Astrocyte (in vitro differentiated cells and primary cell): ENCODE measurements at regions not wholly inside any gene's neighbourhood (a gene's known extent, or its start where the extent isn't known, plus 50 kb on each side); places are given as distances from the start of the nearest gene placed in this dataset.

Source experiments
- DNase-seq: peaks from one replicate; pipeline ENCODE4 v3.0.0-alpha.2; 2010; ENCODE audit warnings: low read depth
- FAIRE-seq: peaks from 2 replicates; lab custom pipeline; 2011; peaks lifted over from hg19 to GRCh38; lab: Jason Lieb, UNC
- H2AFZ ChIP-seq: 2 replicates; pipeline ENCODE4 v1.6.0; 2012; ENCODE audit warnings: low read depth, low read length, inconsistent platforms
- H3K27ac ChIP-seq: 2 replicates; pipeline ENCODE4 v1.5.1; 2011; ENCODE audit warnings: low read depth, low read length, inconsistent platforms
- H3K27me3 ChIP-seq: 2 replicates; pipeline ENCODE4 v1.6.0; 2011; ENCODE audit warnings: low read length, inconsistent platforms; ENCODE audit not compliant: insufficient read depth
- H3K36me3 ChIP-seq: 2 replicates; pipeline ENCODE4 v1.5.1; 2011; ENCODE audit warnings: low read length, inconsistent platforms; ENCODE audit not compliant: insufficient read depth
- H3K4me1 ChIP-seq: 2 replicates; pipeline ENCODE4 v1.5.1; 2011; ENCODE audit warnings: low read length, inconsistent platforms; ENCODE audit not compliant: insufficient read depth
- H3K4me2 ChIP-seq: 2 replicates; pipeline ENCODE4 v1.6.0; 2012; ENCODE audit warnings: low read length, inconsistent platforms
- H3K4me3 ChIP-seq: 2 replicates; pipeline ENCODE4 v1.5.1; 2011; ENCODE audit warnings: low read depth, mild to moderate bottlenecking, low read length, inconsistent platforms; ENCODE audit not compliant: insufficient read depth
- H3K79me2 ChIP-seq: 2 replicates; pipeline ENCODE4 v1.6.0; 2012; ENCODE audit warnings: mild to moderate bottlenecking, low read length, inconsistent platforms; ENCODE audit not compliant: insufficient read depth
- H3K9ac ChIP-seq: 2 replicates; pipeline ENCODE4 v1.6.0; 2012; ENCODE audit warnings: mild to moderate bottlenecking, low read length, inconsistent platforms
- H3K9me3 ChIP-seq: 2 replicates; pipeline ENCODE4 v1.5.1; 2012; ENCODE audit warnings: low read depth, mild to moderate bottlenecking, low read length, inconsistent platforms; ENCODE audit not compliant: insufficient read depth
- H4K20me1 ChIP-seq: 2 replicates; pipeline ENCODE4 v1.6.0; 2012; ENCODE audit warnings: low read length, inconsistent platforms; ENCODE audit not compliant: insufficient read depth
- H3K27ac Mint-ChIP-seq: one replicate; pipeline ENCODE4 v1.8.0; 2021; ENCODE audit warnings: mild to moderate bottlenecking, mixed read lengths; ENCODE audit not compliant: unreplicated experiment
- H3K27me3 Mint-ChIP-seq: one replicate; pipeline ENCODE4 v1.8.0; 2021; ENCODE audit warnings: low read depth, mixed read lengths; ENCODE audit not compliant: unreplicated experiment
- H3K36me3 Mint-ChIP-seq: one replicate; pipeline ENCODE4 v1.8.0; 2021; ENCODE audit warnings: low read depth, mixed read lengths; ENCODE audit not compliant: unreplicated experiment
- H3K4me1 Mint-ChIP-seq: one replicate; pipeline ENCODE4 v1.8.0; 2021; ENCODE audit warnings: low read depth, mixed read lengths; ENCODE audit not compliant: unreplicated experiment
- H3K4me3 Mint-ChIP-seq: one replicate; pipeline ENCODE4 v1.8.0; 2021; ENCODE audit warnings: mild to moderate bottlenecking, moderate library complexity, mixed read lengths; ENCODE audit not compliant: unreplicated experiment
- H3K9me3 Mint-ChIP-seq: one replicate; pipeline ENCODE4 v1.8.0; 2021; ENCODE audit warnings: mild to moderate bottlenecking, mixed read lengths; ENCODE audit not compliant: unreplicated experiment
- CTCF ChIP-seq: IDR thresholded peaks from 2 replicates; pipeline ENCODE4 v1.5.1; 2011; ENCODE audit warnings: low read depth, mild to moderate bottlenecking, inconsistent platforms, low read length, moderate library complexity; ENCODE audit not compliant: insufficient read depth
- EZH2 ChIP-seq: IDR thresholded peaks from 2 replicates; pipeline ENCODE4 v1.6.1; 2012; ENCODE audit warnings: mild to moderate bottlenecking, low read length, inconsistent platforms; ENCODE audit not compliant: insufficient read depth

- Histone ChIP-seq H3K79me2 (no peaks in the 10 kb centered on the region), H3K36me3 (no peaks in the 10 kb centered on the region), H3K4me3 (no peak overlapping the region), H3K9me3 (no peaks in the 10 kb centered on the region), H3K27ac (no peak overlapping the region), H3K9ac (no peak overlapping the region), H3K4me1 (no peaks in the 10 kb centered on the region), H3K4me2 (no peak overlapping the region), H2AFZ (no peak overlapping the region), H4K20me1 (no peaks in the 10 kb centered on the region), H3K27me3 (no peaks in the 10 kb centered on the region)
- FAIRE-seq (no peak), DNase-seq (no peak)
- Mint-ChIP-seq H3K27ac (no peak overlapping the region), H3K36me3 (no peaks in the 10 kb centered on the region), H3K4me1 (no peaks in the 10 kb centered on the region), H3K4me3 (no peak overlapping the region), H3K9me3 (no peaks in the 10 kb centered on the region), H3K27me3 (no peaks in the 10 kb centered on the region)
- TF ChIP-seq EZH2 (no peak), CTCF (no peak)
These were observed 131.4 kb downstream of the TRAM1L1 start for GRCh38 chr4:116953947-116954346.

GRCh38 chr4:116952530-116953136 is 132.7 kb downstream of the TRAM1L1 start:
- Mint-ChIP-seq H3K27ac (no peak overlapping the region), H3K4me1 (no peaks in the 10 kb centered on the region), H3K9me3 (no peaks in the 10 kb centered on the region), H3K4me3 (no peak overlapping the region), H3K36me3 (no peaks in the 10 kb centered on the region), H3K27me3 (no peaks in the 10 kb centered on the region)
- Histone ChIP-seq H3K4me3 (no peak overlapping the region), H3K4me1 (no peaks in the 10 kb centered on the region), H3K9ac (no peak overlapping the region), H3K9me3 (no peaks in the 10 kb centered on the region), H3K36me3 (no peaks in the 10 kb centered on the region), H4K20me1 (no peaks in the 10 kb centered on the region), H3K79me2 (no peaks in the 10 kb centered on the region), H2AFZ (no peak overlapping the region), H3K27me3 (no peaks in the 10 kb centered on the region), H3K4me2 (no peak overlapping the region), H3K27ac (no peak overlapping the region)
- no peak for DNase-seq
- no peak for TF ChIP-seq CTCF
- no peak for TF ChIP-seq EZH2
- no peak for FAIRE-seq

- DNase-seq: no peak
- H3K27ac ChIP-seq: no peak overlapping the region
- no peak for FAIRE-seq
These were observed 135.5 kb downstream of the TRAM1L1 start for GRCh38 chr4:116949856-116950255.

More at GRCh38 chr4:116949856-116950255, 135.5 kb downstream of the TRAM1L1 start:
- Histone ChIP-seq H3K4me3 (no peak overlapping the region), H3K36me3 (no peaks in the 10 kb centered on the region), H3K4me2 (no peak overlapping the region), H2AFZ (no peak overlapping the region), H3K9ac (no peak overlapping the region), H3K9me3 (no peaks in the 10 kb centered on the region), H4K20me1 (no peaks in the 10 kb centered on the region), H3K4me1 (no peaks in the 10 kb centered on the region), H3K79me2 (no peaks in the 10 kb centered on the region), H3K27me3 (no peaks in the 10 kb centered on the region)
- Mint-ChIP-seq H3K9me3 (no peaks in the 10 kb centered on the region), H3K27ac (no peak overlapping the region), H3K4me3 (no peak overlapping the region), H3K36me3 (no peaks in the 10 kb centered on the region), H3K4me1 (no peaks in the 10 kb centered on the region), H3K27me3 (no peaks in the 10 kb centered on the region)
- TF ChIP-seq EZH2 (no peak), CTCF (no peak)
